Erythroblast (primary cell): ENCODE measurements at regions not wholly inside any gene's neighbourhood (a gene's known extent, or its start where the extent isn't known, plus 50 kb on each side); places are given as distances from the start of the nearest gene placed in this dataset.

ENCODE experiments used
- GATA1 ChIP-seq: IDR thresholded peaks from 2 replicates; pipeline ENCODE4 v1.6.1; 2011; ENCODE audit warnings: low read depth, mild to moderate bottlenecking, control low read depth, low read length, moderate library complexity
- POLR2A ChIP-seq: IDR thresholded peaks from 2 replicates; pipeline ENCODE4 v1.6.1; 2011; ENCODE audit warnings: mild to moderate bottlenecking, low read length

- no peak for TF ChIP-seq POLR2A
- TF ChIP-seq GATA1 = no peak
Measured at GRCh38 chrX:96382018-96382417, 302.6 kb upstream of the DIAPH2 start.
